A549 (cell line): ENCODE measurements at regions not wholly inside any gene's neighbourhood (a gene's known extent, or its start where the extent isn't known, plus 50 kb on each side); places are given as distances from the start of the nearest gene placed in this dataset.

Source experiments
- ATAC-seq, 2 experiments: fragments of 200-7000 bp in 1 of 2; fragments of >200 bp in 1 of 2; cut with Nextera tagmentation in 1 of 2; cut with Tn5 transposase in 1 of 2; 3 replicates each; pipeline versions ENCODE4 v1.8.0 to v1.9.1; 2018 to 2020; ENCODE audit warnings: mild to moderate bottlenecking in 1 of 2, moderate library complexity in 1 of 2
- CTCF ChIA-PET: fragments of 300-600 bp; sonication (Branson Sonifier 250); formaldehyde crosslinking; extraction: SDS; loops from one replicate; lab custom pipeline; 2021; ENCODE audit warnings: antibody characterized with exemption, inconsistent platforms; lab: Yijun Ruan, JAX
- POLR2A ChIA-PET: fragments of 350-600 bp; formaldehyde crosslinking; extraction: SDS; loops from one replicate; lab custom pipeline; 2021; ENCODE audit warnings: antibody characterized with exemption, inconsistent platforms; lab: Yijun Ruan, JAX
- DNase-seq, 2 experiments: peaks; one replicate each; pipeline versions ENCODE4 v3.0.0 to v3.0.0-alpha.2; 2011 to 2016; ENCODE audit warnings: low read depth in 1 of 2, low spot score in 1 of 2
- FAIRE-seq: peaks from 2 replicates; lab custom pipeline; 2011; peaks lifted over from hg19 to GRCh38; lab: Jason Lieb, UNC
- H3K27ac ChIP-seq, 2 experiments: fragments of >200 bp; sonication (Bioruptor Twin); formaldehyde crosslinking; 3 replicates each; pipeline ENCODE4 v1.5.1; 2016 to 2017
- H3K4me1 ChIP-seq: fragments of >200 bp; sonication (Bioruptor Twin); formaldehyde crosslinking; 3 replicates; pipeline ENCODE4 v1.6.1; 2016
- H3K4me2 ChIP-seq: fragments of >200 bp; sonication (Bioruptor Twin); formaldehyde crosslinking; 3 replicates; pipeline ENCODE4 v1.6.1; 2016
- H3K4me3 ChIP-seq: fragments of >200 bp; sonication (Bioruptor Twin); formaldehyde crosslinking; 3 replicates; pipeline ENCODE4 v1.5.1; 2016
- H3K9me3 ChIP-seq: fragments of >200 bp; sonication (Bioruptor Twin); formaldehyde crosslinking; 3 replicates; pipeline ENCODE4 v1.6.1; 2016
- BHLHE40 ChIP-seq: IDR thresholded peaks from 2 replicates; pipeline ENCODE4 v1.6.1; 2012; ENCODE audit warnings: low read depth, low read length, inconsistent platforms
- CHD2 ChIP-seq: fragments of 150-350 bp; IDR thresholded peaks from 2 replicates; pipeline ENCODE4 v1.6.1; 2014; ENCODE audit warnings: low read length; ENCODE audit not compliant: partially characterized antibody
- EHF ChIP-seq: fragments of 250-450 bp; sonication (Bioruptor Pico); IDR thresholded peaks from 2 replicates; pipeline ENCODE4 v1.5.0; 2020; ENCODE audit warnings: mild to moderate bottlenecking
- FOSB ChIP-seq: fragments of 250-450 bp; sonication (Bioruptor Pico); IDR thresholded peaks from 2 replicates; pipeline ENCODE4 v1.5.0; 2020; ENCODE audit warnings: mild to moderate bottlenecking, moderate library complexity
- FOSL2 ChIP-seq, 2 experiments: fragments of 450-650 bp in 1 of 2; fragments of >200 bp in 1 of 2; sonication (Bioruptor Twin) in 1 of 2; formaldehyde crosslinking; IDR thresholded peaks; 2 replicates each; pipeline versions ENCODE4 v1.5.0 to v1.6.1; 2016 to 2020; ENCODE audit warnings: mild to moderate bottlenecking in 1 of 2, moderate library complexity in 1 of 2
- GATA3 ChIP-seq: IDR thresholded peaks from 2 replicates; pipeline ENCODE4 v1.6.1; 2012; ENCODE audit warnings: borderline replicate concordance
- HDAC2 ChIP-seq: fragments of 200-600 bp; sonication (generic); IDR thresholded peaks from 2 replicates; pipeline ENCODE4 v1.6.1; 2016
- HEYL ChIP-seq: fragments of 250-450 bp; sonication (Bioruptor Pico); IDR thresholded peaks from 2 replicates; pipeline ENCODE4 v1.8.0; 2021; ENCODE audit warnings: mild to moderate bottlenecking, moderate library complexity
- JUNB ChIP-seq: fragments of >200 bp; sonication (Bioruptor Twin); formaldehyde crosslinking; IDR thresholded peaks from 2 replicates; pipeline ENCODE4 v1.6.1; 2016
- KDM1A ChIP-seq: fragments of 200-600 bp; sonication (generic); IDR thresholded peaks from 2 replicates; pipeline ENCODE4 v1.6.1; 2016; ENCODE audit warnings: low read depth, mild to moderate bottlenecking
- MAFK ChIP-seq: fragments of 450-650 bp; IDR thresholded peaks from 2 replicates; pipeline ENCODE4 v1.6.1; 2014; ENCODE audit not compliant: partially characterized antibody
- POLR2AphosphoS2 ChIP-seq: conservative IDR thresholded peaks from 2 replicates; pipeline ENCODE4 v1.6.1; 2012; ENCODE audit warnings: low read length, improper control_type of control experiment, inconsistent platforms
- TFCP2L1 ChIP-seq: fragments of 250-450 bp; sonication (Bioruptor Pico); IDR thresholded peaks from 2 replicates; pipeline ENCODE4 v1.5.0; 2021; ENCODE audit warnings: mild to moderate bottlenecking
- ZFP36 ChIP-seq: fragments of 450-650 bp; IDR thresholded peaks from 2 replicates; pipeline ENCODE4 v1.6.1; 2014; ENCODE audit warnings: borderline replicate concordance; ENCODE audit not compliant: partially characterized antibody
- WGBS: methylation state at CpG from one replicate; pipeline ENCODE4 v1.1.6; 2017; ENCODE audit errors: missing lambda C conversion rate; 5-methylcytosine and 5-hydroxymethylcytosine counted together
- TF ChIP-seq, protein P1 (sequence below): IDR thresholded peaks from 2 replicates; pipeline ENCODE4 v1.6.1; 2012
- TF ChIP-seq, protein P2 (sequence below): fragments of 200-600 bp; sonication (generic); IDR thresholded peaks from 2 replicates; pipeline ENCODE4 v1.6.1; 2016; ENCODE audit warnings: antibody characterized with exemption, mild to moderate bottlenecking, moderate library complexity
- TF ChIP-seq, protein P3 (sequence below): fragments of >200 bp; sonication (Bioruptor Twin); formaldehyde crosslinking; IDR thresholded peaks from 3 replicates; pipeline ENCODE4 v1.6.1; 2016
- TF ChIP-seq, protein P4 (sequence below): fragments of >200 bp; sonication (Bioruptor Twin); formaldehyde crosslinking; IDR thresholded peaks from 2 replicates; pipeline ENCODE4 v1.6.1; 2016
- TF ChIP-seq, protein P5 (sequence below): fragments of 150-350 bp; IDR thresholded peaks from 2 replicates; pipeline ENCODE4 v1.6.1; 2014; ENCODE audit warnings: low read depth, mild to moderate bottlenecking, low read length
- TF ChIP-seq, protein P6 (sequence below): IDR thresholded peaks from 2 replicates; pipeline ENCODE4 v1.6.1; 2012; ENCODE audit warnings: low read depth, borderline replicate concordance
- TF ChIP-seq, protein P7 (sequence below): fragments of >200 bp; sonication (Bioruptor Twin); formaldehyde crosslinking; IDR thresholded peaks from 3 replicates; pipeline ENCODE4 v1.5.1; 2016

DNA sequence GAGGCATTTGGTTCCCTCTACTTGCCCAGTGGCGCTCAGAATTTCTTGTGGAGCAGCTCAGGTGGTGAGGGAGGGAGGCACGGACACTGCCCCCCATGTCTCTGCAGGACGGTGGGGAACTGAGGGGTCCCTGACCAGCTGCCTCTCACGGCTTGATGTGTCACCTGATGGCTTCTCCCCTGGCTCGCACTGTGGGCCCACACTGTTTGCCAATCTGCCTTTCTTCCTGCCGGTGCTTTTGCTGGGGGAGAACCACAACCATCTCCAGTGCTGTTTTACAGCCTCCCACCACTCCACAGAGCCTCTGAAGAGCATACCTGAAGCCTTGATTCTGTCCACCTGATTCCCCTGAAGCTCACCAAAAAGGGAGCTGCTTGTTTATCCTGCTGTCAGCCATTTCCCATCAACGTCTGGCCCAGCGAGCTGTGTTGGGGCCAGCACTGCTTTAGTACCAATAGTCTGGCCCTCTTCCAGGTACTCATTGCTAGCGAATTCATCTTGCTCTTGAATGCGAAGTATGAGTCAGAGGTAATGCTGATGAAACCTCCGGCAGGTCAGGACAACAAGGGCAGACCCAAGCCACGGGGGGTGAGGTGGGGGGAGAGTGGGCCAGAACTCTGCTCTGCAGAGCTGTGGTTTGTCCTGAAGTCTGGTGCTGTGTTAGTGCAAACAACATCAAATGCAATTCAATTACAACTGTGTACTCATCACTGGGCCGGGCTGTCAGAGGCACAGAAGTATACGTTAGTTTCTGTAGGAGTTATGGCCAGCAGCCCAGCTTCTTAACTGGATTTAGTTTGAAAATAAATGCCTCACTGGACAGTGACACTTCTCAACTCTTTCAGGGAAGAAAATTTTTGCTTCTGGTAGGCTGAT is 208.3 kb upstream of the JADE1 start (continued):
- TF ChIP-seq JUNB: peak; percentile 84
- TF ChIP-seq TFCP2L1 (CRISPR knock-in tag): no peak
- TF ChIP-seq, protein P1, sequence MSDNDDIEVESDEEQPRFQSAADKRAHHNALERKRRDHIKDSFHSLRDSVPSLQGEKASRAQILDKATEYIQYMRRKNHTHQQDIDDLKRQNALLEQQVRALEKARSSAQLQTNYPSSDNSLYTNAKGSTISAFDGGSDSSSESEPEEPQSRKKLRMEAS: peak; percentile 76
- TF ChIP-seq GATA3: peak; percentile 93
- no peak for TF ChIP-seq MAFK
- peak; percentile 79 for TF ChIP-seq FOSL2 (IDR thresholded peaks at IDR 0.05)
- TF ChIP-seq FOSL2 (CRISPR knock-in tag; IDR thresholded peaks at IDR 0.05): peak; percentile 92

DNA sequence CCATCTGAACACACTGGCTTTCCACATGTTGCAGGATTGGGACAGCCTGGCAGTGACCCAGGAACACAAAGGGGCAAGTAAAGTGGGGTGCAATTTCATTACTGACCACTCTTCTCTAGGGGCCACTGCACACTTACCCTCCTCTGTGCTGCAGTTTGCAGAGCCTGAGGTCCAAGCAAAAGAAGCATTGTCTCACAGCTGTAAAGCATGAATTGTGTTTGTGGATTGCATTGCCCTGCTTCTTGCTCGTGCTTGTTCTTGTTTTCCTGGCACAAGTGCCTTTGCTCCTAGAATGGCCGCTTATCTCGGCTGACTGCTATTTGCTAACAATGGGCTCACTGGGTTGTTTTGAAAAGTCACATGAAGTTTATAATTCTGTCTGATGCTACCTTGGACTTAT is 209.1 kb upstream of the JADE1 start:
- ChIA-PET POLR2A (interaction anchor here (1.5 kb wide), 1 partner anchor 635 kb away, joined by 3 read pairs; the partner anchor contains the start of gene ABHD18), CTCF (interaction anchor here (1.1 to 3.0 kb wide), 6 partner anchors 16 to 230 kb away, joined by 3 to 18 read pairs (median 4); no protein-coding TSS in a partner anchor)
- H3K4me2 ChIP-seq: peak overlapping the region; percentile 62
- WGBS: 62% methylated on average over 3 of the region's 3 CpGs
- H3K4me3 ChIP-seq: no peak overlapping the region
- H3K27ac ChIP-seq: peak overlapping the region; percentile 85 to 98
- DNase-seq: no peak
- TF ChIP-seq ZFP36 (no peak), JUNB (no peak), HEYL (no peak), POLR2AphosphoS2 (no peak), KDM1A (no peak)
- TF ChIP-seq, protein P2, sequence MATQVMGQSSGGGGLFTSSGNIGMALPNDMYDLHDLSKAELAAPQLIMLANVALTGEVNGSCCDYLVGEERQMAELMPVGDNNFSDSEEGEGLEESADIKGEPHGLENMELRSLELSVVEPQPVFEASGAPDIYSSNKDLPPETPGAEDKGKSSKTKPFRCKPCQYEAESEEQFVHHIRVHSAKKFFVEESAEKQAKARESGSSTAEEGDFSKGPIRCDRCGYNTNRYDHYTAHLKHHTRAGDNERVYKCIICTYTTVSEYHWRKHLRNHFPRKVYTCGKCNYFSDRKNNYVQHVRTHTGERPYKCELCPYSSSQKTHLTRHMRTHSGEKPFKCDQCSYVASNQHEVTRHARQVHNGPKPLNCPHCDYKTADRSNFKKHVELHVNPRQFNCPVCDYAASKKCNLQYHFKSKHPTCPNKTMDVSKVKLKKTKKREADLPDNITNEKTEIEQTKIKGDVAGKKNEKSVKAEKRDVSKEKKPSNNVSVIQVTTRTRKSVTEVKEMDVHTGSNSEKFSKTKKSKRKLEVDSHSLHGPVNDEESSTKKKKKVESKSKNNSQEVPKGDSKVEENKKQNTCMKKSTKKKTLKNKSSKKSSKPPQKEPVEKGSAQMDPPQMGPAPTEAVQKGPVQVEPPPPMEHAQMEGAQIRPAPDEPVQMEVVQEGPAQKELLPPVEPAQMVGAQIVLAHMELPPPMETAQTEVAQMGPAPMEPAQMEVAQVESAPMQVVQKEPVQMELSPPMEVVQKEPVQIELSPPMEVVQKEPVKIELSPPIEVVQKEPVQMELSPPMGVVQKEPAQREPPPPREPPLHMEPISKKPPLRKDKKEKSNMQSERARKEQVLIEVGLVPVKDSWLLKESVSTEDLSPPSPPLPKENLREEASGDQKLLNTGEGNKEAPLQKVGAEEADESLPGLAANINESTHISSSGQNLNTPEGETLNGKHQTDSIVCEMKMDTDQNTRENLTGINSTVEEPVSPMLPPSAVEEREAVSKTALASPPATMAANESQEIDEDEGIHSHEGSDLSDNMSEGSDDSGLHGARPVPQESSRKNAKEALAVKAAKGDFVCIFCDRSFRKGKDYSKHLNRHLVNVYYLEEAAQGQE: no peak
- TF ChIP-seq, protein P3, sequence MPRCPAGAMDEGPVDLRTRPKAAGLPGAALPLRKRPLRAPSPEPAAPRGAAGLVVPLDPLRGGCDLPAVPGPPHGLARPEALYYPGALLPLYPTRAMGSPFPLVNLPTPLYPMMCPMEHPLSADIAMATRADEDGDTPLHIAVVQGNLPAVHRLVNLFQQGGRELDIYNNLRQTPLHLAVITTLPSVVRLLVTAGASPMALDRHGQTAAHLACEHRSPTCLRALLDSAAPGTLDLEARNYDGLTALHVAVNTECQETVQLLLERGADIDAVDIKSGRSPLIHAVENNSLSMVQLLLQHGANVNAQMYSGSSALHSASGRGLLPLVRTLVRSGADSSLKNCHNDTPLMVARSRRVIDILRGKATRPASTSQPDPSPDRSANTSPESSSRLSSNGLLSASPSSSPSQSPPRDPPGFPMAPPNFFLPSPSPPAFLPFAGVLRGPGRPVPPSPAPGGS: no peak
- H3K9me3 ChIP-seq: peaks cover 11% of the 10 kb centered on the region; the same call in 1 of the 3 replicates
- H3K4me1 ChIP-seq: peaks cover 75% of the 10 kb centered on the region
- peak in 1 of 2 experiments; percentile 14; a peak in 3 of 6 replicates for ATAC-seq
- FAIRE-seq: no peak

DNA sequence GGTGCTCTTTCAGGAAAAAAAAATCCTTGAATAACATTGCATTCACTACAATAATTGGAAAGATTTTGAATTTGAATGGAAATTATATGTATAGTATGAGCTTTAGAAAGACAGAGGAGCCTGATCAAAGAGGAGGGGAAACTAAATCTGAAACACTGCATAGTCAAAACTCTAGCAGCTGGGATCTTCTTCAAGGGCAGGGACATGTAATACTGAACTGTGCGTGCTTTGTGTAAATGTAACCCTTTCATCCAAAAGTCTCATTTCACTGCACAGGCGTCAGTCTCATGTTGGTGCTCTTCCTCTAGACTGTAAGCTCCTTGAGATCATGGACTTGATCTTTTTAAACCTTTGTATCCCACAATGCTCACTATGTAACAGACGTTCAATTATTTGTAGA is 212.0 kb upstream of the JADE1 start:
- H3K4me2 ChIP-seq: peak overlapping the region; percentile 39; the same call in 1 of the 3 replicates
- no peak for DNase-seq
- peaks cover 26% of the 10 kb centered on the region; the same call in 2 of the 3 replicates for H3K9me3 ChIP-seq
- POLR2A ChIA-PET: interaction anchor here (1.0 kb wide), 1 partner anchor 215 kb away, joined by 3 read pairs; no protein-coding TSS in a partner anchor
- WGBS: 91% methylated on average over 3 of the region's 3 CpGs
- H3K4me1 ChIP-seq: peaks cover 46% of the 10 kb centered on the region
- H3K27ac ChIP-seq: peak overlapping the region; percentile 85 to 98
- no peak for FAIRE-seq
- CTCF ChIA-PET: interaction anchor here (1.1 kb wide), 1 partner anchor 13 kb away, joined by 5 read pairs; no protein-coding TSS in a partner anchor
- ATAC-seq: no peak
- no peak overlapping the region for H3K4me3 ChIP-seq
- TF ChIP-seq, protein P1: no peak
- TF ChIP-seq EHF (CRISPR knock-in tag): no peak
- TF ChIP-seq, protein P4, sequence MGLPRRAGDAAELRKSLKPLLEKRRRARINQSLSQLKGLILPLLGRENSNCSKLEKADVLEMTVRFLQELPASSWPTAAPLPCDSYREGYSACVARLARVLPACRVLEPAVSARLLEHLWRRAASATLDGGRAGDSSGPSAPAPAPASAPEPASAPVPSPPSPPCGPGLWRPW: no peak
- TF ChIP-seq, protein P5, sequence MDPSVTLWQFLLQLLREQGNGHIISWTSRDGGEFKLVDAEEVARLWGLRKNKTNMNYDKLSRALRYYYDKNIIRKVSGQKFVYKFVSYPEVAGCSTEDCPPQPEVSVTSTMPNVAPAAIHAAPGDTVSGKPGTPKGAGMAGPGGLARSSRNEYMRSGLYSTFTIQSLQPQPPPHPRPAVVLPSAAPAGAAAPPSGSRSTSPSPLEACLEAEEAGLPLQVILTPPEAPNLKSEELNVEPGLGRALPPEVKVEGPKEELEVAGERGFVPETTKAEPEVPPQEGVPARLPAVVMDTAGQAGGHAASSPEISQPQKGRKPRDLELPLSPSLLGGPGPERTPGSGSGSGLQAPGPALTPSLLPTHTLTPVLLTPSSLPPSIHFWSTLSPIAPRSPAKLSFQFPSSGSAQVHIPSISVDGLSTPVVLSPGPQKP: no peak
- TF ChIP-seq, protein P6, sequence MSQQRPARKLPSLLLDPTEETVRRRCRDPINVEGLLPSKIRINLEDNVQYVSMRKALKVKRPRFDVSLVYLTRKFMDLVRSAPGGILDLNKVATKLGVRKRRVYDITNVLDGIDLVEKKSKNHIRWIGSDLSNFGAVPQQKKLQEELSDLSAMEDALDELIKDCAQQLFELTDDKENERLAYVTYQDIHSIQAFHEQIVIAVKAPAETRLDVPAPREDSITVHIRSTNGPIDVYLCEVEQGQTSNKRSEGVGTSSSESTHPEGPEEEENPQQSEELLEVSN: no peak
- TF ChIP-seq CHD2: no peak
- no peak for TF ChIP-seq FOSL2 (IDR thresholded peaks at IDR 0.05)
- TF ChIP-seq FOSL2 (CRISPR knock-in tag; IDR thresholded peaks at IDR 0.05): no peak
- TF ChIP-seq FOSB (CRISPR knock-in tag): no peak
- TF ChIP-seq, protein P7, sequence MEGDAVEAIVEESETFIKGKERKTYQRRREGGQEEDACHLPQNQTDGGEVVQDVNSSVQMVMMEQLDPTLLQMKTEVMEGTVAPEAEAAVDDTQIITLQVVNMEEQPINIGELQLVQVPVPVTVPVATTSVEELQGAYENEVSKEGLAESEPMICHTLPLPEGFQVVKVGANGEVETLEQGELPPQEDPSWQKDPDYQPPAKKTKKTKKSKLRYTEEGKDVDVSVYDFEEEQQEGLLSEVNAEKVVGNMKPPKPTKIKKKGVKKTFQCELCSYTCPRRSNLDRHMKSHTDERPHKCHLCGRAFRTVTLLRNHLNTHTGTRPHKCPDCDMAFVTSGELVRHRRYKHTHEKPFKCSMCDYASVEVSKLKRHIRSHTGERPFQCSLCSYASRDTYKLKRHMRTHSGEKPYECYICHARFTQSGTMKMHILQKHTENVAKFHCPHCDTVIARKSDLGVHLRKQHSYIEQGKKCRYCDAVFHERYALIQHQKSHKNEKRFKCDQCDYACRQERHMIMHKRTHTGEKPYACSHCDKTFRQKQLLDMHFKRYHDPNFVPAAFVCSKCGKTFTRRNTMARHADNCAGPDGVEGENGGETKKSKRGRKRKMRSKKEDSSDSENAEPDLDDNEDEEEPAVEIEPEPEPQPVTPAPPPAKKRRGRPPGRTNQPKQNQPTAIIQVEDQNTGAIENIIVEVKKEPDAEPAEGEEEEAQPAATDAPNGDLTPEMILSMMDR: no peak
- TF ChIP-seq BHLHE40: no peak
- TF ChIP-seq HDAC2: no peak
